Amniotic epithelial cell (primary cell): ENCODE measurements at regions not wholly inside any gene's neighbourhood (a gene's known extent, or its start where the extent isn't known, plus 50 kb on each side); places are given as distances from the start of the nearest gene placed in this dataset.

ENCODE experiments used
- DNase-seq: peaks from one replicate; pipeline ENCODE4 v3.0.0-alpha.2; 2010; ENCODE audit warnings: low read depth

- no peak for DNase-seq
Measured at GRCh38 chr2:4255491-4255890, 552.1 kb downstream of the DCDC2C start.

- no peak for DNase-seq
Measured at GRCh38 chr2:4256351-4256750, 553.0 kb downstream of the DCDC2C start.

GRCh38 chr2:4258563-4258962 is 555.2 kb downstream of the DCDC2C start:
- DNase-seq: no peak

GRCh38 chr2:4265936-4266335 is 562.6 kb downstream of the DCDC2C start:
- no peak for DNase-seq

- DNase-seq: no peak
Measured at GRCh38 chr2:4269885-4270284, 566.5 kb downstream of the DCDC2C start.

GRCh38 chr2:4272261-4272858 is 569.0 kb downstream of the DCDC2C start:
- no peak for DNase-seq

- no peak for DNase-seq
Measured at GRCh38 chr2:4278392-4278791, 575.0 kb downstream of the DCDC2C start.

- DNase-seq: no peak
Measured at GRCh38 chr2:4279431-4279830, 576.1 kb downstream of the DCDC2C start.

- no peak for DNase-seq
Measured at GRCh38 chr2:4291430-4291829, 588.1 kb downstream of the DCDC2C start.

GRCh38 chr2:4295680-4296079 is 592.3 kb downstream of the DCDC2C start:
- no peak for DNase-seq

- DNase-seq: no peak
Measured at GRCh38 chr2:4300616-4301015, 597.2 kb downstream of the DCDC2C start.

GRCh38 chr2:4324531-4324930 is 621.2 kb downstream of the DCDC2C start:
- no peak for DNase-seq

GRCh38 chr2:4336864-4337263 is 633.5 kb downstream of the DCDC2C start:
- DNase-seq: no peak

GRCh38 chr2:4338345-4338744 is 635.0 kb downstream of the DCDC2C start:
- DNase-seq: no peak

GRCh38 chr2:4340536-4340935 is 637.2 kb downstream of the DCDC2C start:
- no peak for DNase-seq

GRCh38 chr2:4346628-4347027 is 643.3 kb downstream of the DCDC2C start:
- no peak for DNase-seq

- DNase-seq: no peak
Measured at GRCh38 chr2:4353668-4354067, 650.3 kb downstream of the DCDC2C start.

GRCh38 chr2:4354164-4354563 is 650.8 kb downstream of the DCDC2C start:
- DNase-seq: no peak

- no peak for DNase-seq
Measured at GRCh38 chr2:4354678-4355077, 651.3 kb downstream of the DCDC2C start.

GRCh38 chr2:4356109-4356508 is 652.7 kb downstream of the DCDC2C start:
- DNase-seq: no peak

GRCh38 chr2:4356541-4356940 is 653.2 kb downstream of the DCDC2C start:
- no peak for DNase-seq

GRCh38 chr2:4357121-4357520 is 653.7 kb downstream of the DCDC2C start:
- DNase-seq: no peak

- no peak for DNase-seq
Measured at GRCh38 chr2:4358837-4359236, 655.5 kb downstream of the DCDC2C start.

GRCh38 chr2:4368907-4369306 is 665.5 kb downstream of the DCDC2C start:
- DNase-seq: no peak
